GM18907 (cell line): ENCODE measurements at regions not wholly inside any gene's neighbourhood (a gene's known extent, or its start where the extent isn't known, plus 50 kb on each side); places are given as distances from the start of the nearest gene placed in this dataset.
A peak's percentile ranks its signal among the peaks of the same experiment; 100 is the strongest.

ENCODE experiments used
- ATAC-seq: cut with Tn5 transposase; IDR thresholded peaks from one replicate; pipeline ENCODE4 v1.9.1; 2021; ENCODE audit warnings: mild to moderate bottlenecking, moderate library complexity; ENCODE audit not compliant: unreplicated experiment

DNA sequence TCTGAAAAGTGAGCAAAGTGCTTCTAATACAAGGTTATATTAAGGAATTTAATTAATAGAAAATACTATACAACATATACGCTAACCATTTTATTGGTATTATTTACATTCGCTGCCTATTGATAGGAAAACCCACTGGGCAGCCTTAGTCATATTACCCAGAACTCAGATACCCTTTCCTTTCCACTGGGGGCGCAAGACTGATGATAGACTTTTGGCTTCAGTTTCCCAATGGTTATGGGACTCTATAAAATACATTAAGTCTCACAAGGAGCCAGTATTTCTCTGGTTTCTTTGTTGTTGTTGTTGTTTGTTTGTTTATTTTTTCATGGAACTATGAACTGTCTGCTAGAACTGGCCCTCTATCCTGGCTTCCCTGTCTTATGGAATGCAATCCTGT lies 471.1 kb upstream of the KIRREL3 start:
- ATAC-seq: no peak

DNA sequence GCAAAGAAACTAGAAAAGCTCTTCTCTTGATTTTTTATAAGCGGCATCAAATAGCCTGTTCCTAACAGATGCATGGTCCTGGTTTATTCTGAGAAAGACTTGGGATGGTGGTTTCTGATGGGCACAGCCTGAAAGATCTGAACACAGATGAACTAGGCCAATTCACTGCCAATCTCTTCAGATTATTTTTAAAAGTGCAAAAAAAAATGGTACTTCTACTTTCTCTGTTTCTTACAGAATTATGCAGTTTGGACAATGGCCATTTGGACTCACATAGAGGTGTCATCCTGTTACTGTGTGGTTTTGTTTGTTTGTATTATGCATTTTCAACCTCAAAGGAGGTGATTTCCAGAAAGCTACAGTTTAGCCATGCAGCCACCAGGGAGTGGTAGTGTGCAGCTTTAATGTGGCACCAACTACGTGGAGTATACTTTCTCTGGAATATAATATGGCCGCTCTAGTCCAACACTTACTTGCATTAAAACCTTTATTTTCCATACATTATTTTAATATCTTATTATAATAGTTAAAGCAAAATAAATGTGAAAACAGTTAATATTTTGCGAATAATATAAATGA lies 469.8 kb upstream of the KIRREL3 start:
- ATAC-seq: peak; percentile 92

DNA sequence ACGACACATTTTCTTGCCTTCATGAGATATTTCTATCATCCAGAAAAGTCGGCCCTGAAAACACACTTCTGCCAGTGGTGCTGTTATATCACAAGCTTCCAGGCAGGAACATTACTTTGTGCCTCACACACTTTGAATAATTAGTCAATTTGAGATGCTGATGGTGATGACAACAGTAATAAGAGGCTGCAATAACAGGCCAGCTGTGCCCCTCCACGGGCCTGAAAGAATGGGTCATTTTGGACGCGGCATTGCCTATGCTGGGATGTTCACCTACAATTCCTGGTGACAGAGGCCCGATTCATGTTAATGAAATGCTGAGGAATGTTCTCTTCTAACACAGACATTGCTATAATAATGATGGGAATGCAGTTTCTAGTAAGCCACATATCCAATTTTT lies 463.8 kb upstream of the KIRREL3 start:
- no peak for ATAC-seq

DNA sequence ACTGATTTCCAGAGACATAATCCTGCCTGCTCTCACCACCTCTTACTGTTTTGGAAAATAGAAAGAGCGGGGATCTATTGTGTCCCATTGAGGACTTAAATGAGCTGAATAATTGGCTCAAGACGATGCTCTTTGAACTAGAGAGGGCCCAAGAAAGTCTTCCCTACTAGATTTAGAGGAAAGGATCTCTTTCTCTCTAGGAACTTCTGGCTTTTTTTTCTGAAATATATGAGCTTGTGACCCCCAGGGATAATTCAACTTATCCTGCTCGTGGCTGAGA lies 461.4 kb upstream of the KIRREL3 start:
- ATAC-seq: no peak

DNA sequence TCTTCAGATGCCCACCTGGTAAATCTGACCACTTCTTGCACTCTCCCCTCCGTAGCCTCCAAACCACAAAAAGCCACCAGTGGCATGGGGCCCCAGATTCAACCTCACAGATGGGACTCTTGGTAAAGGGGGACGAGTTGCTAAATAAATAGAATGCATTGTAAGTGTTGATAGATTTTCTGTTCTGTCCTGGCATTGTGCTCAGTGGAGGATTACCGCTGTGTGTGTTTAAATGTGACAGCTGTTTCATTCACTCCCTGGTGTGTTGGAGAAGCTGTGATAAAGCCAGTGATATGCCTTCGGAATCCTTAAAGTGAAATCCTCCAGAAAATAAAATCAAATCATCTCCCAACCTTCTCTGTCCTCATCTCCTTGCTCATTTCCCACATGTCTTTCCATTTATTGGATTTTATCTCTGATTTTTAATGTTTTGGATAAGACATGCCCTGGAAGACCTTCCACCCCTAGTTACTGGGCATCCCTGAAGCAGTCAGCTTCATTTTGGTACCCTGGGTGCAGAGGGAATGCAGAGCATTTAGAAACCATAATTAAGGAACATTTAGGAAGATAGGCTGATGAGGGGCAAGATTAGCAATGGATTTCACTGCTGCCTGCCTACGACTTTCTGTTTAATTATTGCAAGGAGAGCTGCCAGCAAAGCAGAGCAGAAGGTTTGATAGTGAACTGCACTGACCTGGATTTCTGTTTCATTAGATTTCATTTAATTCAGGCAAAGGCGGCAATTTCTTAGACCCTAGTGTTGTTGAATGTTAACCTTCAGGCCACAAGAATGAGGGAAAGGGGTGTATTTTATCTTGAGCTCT lies 460.9 kb upstream of the KIRREL3 start:
- ATAC-seq: no peak

DNA sequence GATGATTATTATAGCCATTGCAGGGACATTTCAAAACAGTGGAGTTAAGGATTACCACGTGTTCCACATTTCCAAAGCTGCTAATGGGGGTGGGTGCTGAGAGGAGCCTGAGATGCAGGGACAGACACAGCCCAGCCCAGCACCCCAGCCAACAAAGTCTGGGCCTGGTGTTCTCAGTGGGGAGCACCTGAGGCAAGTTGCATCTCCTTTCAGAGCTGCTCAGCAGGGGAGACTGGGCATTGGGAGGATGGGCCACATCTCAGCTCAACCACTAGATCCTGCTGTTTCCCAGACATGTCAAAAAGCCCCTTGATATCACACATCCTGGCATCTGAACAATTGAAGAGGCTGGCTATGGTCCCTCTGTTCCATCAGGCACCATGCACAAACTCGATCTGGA lies 458.0 kb upstream of the KIRREL3 start:
- ATAC-seq: no peak

DNA sequence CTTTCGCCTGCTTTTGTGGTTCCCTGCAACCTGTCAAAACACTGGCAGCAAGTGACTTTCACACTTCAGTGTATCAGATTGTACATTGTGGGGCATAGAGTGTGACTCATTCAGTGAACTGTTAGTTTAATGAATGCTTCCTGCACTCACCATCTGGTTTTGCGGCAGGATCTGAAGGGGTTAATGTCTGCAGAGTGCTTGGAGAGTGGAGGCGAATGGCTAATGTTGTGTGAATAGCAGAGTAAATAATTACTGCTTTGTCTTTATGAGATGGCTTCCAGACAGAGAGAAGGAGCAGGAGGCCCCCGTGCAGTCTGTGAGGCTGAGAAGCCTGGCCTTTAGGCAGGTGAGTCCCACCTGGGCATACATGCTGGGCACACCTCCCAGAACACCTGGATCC lies 454.3 kb upstream of the KIRREL3 start:
- ATAC-seq: no peak

DNA sequence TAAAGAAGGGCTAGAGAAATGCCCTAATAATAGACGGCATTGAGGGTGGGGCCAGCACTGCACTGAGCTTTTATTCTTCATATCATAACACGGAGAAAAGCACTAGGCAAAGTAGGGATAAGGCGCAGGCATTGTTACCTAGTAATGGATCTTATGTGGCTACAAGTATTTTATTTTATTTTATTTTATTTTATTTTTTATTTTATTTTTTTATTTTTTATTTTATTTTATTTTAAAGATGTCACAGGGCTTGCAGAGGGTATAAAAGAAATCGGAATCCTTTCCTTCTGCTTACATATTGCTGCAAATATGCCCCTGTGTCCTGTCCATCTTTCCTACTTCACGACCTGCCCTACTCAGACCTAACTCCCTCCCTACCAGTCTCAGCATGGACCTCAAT lies 452.0 kb upstream of the KIRREL3 start:
- ATAC-seq: no peak

DNA sequence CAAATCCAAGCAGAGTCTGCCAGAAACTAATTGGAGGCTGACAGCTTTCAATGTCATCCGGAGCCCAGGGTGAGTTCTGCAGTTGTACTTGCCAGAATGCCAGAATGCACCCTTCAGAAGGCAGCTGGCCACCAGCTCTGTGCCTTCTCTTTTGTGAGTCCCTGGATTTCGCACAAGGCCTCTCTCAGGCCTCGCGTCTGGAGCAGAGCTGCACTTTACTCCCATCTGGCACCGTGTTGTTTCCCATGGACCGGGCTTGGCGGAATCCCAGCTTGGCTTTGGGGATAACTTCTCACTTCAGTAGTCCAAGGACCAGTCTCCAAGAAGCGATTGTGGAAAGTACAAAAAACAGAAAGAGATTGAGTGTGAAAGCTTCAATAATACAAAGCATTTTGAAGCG lies 451.3 kb upstream of the KIRREL3 start:
- ATAC-seq: no peak

DNA sequence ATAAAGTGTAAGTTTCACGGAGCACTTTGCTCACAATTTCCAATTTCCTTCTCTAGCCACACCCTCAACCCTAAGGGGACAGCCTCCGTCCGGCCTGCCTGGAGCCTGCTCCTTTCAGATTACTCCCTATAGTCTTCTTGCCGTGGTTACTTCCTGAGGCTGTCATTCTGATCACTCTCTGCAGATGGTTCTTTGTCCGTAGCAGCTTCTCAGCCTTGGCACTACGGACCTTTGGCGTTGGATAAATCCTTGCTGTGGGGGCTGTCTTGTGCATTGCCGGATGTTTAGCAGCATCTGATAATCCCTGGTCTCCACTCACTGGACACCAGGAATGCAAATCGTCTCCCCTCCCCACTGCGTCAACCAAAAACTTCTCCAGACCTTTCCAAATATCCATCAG lies 447.5 kb upstream of the KIRREL3 start:
- no peak for ATAC-seq

DNA sequence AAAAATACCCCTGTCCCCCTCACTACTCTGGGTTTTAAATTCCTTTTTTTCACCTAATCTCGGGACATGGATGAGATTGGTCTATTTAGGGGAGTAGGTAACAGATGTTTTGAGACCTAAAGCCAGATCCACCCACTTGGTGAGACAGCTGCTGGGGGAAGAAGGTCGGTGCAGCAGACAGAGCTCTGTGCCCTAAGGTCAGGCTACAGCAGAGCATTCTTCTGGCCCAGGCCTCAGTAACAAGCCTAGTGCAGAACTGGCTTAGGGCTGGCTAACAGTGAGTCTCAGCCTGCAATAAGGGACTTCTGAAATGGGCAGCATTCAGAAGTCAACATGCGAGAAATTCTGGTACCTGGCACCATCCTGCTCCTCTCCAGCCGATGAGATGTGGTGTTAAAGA lies 444.9 kb upstream of the KIRREL3 start:
- no peak for ATAC-seq

DNA sequence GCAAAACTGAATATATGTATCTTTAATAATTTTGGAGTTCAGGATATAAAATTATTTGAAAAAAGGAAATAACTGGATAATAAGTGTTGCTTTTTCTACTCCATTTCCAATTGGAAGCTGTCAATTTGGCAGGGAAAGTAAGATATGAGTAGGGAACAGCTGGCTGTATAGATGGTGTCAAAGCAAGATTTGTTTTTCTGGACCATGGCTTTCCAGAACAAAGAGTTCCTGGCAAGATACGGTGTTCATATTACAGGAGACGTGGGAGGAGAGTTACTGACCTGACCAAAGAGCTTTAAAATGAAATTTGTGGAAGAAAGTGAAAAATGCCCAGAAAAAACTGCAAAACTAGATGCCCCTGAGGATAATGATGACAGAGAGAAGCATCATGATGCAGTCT lies 442.7 kb upstream of the KIRREL3 start:
- no peak for ATAC-seq

DNA sequence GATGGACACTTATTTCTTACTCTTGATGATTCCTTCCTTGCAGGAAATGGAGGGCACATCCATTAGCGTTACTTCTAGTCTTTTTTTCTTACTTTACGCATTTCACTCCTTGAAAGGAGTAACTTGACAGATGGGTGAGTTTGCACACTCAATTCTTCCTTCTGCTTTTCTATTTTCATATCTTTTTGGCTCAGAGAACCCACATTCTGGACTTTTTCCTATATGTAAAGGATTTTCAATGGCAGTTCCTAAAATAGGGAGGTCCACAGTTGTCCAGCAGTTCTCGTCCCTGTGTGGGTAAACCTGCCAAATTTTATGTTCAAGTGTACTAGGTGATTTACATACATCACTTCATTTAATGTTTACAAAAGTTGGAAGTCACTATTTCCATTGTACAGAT lies 440.0 kb upstream of the KIRREL3 start:
- ATAC-seq: no peak

DNA sequence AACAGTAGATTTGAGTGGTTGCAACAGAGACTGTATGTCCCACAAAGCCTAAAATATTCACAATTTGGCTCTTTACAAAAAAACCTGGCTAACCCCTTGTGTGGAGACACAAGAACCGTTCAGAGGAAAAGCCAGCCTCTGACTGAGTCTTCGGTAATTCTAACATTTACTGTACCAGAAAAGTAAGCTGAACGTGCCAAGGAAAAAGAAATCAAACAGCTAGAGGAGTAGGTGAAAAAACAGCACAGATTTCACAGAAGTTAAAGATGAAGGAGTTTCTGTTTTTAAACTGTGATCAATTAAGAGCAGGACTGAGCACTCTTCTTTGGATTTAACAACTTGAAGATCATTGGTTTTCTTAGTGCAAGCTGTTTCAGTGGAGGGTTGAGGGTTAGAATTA lies 424.7 kb upstream of the KIRREL3 start:
- no peak for ATAC-seq

DNA sequence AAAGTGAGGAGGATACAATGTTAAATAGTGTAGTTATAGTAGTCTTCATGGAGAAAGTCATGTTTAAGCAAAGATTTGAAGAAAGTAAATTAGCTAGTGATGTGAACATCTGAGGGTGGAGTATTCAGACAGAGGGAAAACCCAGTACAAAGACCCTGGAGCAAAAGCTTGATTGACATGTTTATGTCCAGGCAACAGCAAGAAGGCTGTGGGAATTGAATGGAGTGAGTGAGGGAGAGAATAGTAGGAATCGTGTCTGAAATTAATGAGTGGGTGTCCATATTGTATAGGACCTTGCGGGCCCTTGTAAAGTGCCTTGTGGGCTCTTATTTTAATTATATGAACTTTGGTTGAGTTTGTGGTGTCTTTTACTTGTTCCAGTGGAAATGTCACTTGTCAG lies 424.1 kb upstream of the KIRREL3 start:
- no peak for ATAC-seq

DNA sequence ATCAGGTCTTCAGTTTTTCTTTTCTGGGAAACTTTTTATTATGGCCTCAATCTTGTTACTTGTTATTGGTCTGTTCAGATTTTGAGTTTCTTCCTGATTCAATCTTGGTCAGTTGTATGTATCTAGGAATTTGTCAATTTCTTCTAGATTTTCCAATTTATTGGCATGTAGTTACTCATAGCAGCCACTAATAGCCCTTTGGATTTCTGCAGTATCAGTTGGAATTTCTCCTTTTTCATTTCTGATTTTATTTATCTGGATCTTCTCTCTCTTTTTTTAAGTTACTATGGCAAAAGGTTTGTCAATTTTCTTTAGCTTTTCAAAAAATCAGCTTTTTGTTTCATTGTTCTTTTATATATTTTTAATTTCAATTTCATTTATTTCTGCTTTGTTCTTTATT lies 419.6 kb upstream of the KIRREL3 start:
- ATAC-seq: no peak

DNA sequence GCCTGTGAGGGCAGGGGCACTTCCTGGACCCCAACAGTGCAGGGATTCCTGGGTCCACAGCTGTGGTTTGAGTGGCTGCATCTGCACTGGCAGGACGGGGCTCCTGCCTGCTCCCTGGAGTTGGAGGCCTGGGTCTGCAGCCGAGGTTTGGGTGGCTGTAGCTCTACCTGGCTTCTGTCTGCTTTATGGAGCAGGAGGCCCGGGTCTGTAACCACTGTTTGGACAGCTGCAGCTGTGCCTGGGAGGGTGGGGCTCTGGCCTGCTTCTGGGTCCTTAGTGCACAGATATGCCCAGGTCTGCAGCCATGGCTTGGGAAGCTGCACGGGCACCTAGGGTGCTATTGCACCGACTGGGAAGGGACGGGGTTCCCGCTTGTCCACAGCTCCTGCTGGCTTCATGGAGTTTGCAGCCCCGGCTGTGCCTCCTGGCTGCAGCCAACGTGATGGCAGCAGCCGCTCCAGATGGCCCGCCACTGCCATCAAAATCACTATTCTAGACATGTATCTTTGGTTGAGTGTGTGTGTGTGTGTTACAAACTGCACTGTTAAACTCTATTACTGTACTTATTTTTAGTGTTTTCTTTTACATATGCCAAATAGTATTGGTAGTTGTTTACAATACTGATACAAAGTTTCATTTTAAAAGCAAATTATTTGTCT lies 412.3 kb upstream of the KIRREL3 start:
- ATAC-seq: no peak

DNA sequence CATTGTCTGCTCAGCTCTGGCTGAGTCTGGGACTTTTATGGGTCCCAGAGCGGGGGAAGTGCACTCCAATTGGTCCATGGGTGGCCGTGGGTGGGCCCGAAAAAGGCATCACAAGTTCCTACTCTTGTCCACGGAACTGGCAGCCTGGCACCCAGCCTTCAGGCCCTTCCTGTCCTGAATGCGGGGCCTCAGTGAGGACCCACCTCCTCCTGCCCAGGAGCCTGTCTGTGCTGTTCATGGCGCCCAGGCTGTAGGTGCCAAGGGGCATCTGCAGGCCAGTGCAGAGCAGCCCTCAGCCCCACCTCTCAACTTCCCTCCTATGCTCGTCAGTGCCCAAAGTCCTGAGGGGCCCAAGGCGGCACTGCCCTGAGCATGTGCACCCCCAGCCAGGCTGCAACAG lies 411.7 kb upstream of the KIRREL3 start:
- ATAC-seq: no peak

DNA sequence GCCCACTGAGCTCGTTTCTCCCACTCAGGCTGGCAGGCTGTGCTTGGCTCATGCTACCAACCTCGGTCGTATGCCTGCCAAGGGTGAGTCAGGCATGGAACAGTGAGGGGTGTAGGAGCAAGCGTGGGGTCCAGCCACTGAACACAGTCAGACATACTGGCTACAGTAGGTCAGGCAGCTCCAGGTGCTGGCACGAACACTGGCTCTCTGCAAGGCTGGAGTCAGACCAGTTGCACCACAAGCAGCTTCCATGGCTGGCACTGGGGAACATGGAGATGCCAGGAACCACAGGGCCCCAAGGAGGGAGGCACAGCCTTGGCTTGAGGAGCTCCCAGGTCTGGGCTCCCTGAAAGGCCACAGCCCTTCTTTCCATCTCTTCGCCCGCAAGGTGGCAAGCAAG lies 410.7 kb upstream of the KIRREL3 start:
- ATAC-seq: no peak

DNA sequence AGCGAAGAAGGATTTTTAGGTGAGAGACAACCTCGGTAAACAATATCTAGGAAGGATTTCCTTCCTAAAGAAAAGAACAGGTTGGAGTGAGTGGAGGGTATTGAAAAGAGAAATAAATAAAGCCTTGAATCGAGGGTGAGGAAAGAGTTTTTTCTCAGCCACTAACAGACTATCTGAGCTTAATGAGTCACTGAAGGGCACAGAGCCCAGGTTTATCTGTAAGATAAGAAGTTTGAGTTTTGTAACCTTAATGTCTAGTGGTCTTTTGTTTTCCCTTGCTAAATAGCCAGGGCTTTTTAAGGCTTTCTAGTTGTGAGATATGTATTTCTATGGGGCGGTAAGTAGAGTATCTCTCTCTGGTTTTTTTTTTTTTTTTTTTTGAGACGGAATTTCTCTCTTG lies 394.5 kb upstream of the KIRREL3 start:
- ATAC-seq: no peak

DNA sequence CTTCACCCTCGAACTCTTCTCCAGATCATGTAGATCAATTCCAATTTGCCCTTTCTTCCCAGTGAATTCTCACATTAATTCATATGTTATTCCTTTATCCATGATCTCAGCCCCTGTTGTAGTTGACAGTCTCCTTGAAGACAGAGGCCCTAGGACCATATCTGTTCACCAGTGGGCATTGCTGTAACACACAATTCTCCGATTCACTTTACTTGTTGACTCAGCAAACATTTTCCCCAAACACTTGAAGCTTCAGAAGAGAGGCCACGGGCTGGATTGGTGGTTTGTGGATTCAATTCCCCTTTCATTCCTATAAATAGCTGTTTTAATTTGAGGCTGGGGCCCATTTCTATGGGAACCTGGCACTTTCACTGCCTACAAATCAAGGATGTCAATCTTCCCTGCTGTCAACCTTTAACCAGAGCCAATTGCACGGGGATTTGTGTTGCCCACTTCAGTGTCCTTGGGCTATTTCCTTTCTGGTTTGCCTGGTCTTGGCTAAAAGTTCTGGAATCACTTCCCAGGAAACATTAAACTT lies 393.0 kb upstream of the KIRREL3 start:
- ATAC-seq: no peak

DNA sequence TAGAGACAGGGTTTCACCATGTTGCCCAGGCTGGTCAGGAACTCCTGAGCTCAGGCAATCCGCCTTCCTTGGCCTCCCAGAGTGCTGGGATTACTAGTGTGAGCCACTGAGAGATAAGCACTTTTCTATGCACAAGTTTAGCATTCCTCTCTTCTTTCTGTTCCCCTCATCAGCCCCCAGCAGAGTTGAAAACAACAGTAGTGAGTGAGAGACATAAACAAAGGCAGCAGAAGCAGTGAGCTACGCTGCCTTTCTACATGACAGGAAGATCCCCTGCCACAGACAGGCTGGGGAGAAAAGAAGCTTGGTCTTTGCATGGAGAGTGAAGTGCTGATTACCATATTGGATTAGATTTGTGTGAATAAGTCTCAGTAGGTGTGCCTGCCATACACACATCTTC lies 392.0 kb upstream of the KIRREL3 start:
- no peak for ATAC-seq
